ENCODE measurements at regions not wholly inside any gene's neighbourhood (a gene's known extent, or its start where the extent isn't known, plus 50 kb on each side); places are given as distances from the start of the nearest gene placed in this dataset.
"Not testable (repeated sequence)": the region's sequence is repeated elsewhere in the genome, so short reads cannot be mapped to it uniquely, and the experiment has no call there.

DNA sequence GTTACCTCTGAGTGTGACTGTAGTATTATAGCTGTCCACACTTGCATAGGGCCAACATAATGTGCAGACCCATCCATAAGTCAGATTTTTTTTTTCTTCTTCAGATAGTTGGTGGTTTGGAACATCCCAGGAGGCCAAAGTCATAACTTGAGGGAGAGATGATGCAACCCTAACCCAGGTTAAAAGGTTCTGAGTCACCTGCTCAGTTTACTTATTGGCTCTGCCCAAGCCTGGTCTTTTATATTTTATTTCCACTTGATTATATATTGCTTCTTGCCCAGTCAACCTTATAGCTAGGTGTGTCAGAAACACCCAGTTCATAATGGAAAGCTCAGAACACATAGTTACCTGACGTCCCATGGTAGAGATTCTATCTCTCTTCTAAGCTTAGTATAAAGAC, 113.1 kb upstream of the PCSK1 start:
- Mint-ChIP-seq H3K27ac (ENCODE audit: unreplicated experiment) (no peak overlapping the region), H3K4me1 (ENCODE audit: low read depth, unreplicated experiment) (no peaks in the 10 kb centered on the region), H3K27me3 (ENCODE audit: unreplicated experiment) (no peaks in the 10 kb centered on the region), H3K4me3 (ENCODE audit: unreplicated experiment) (no peak overlapping the region), H3K36me3 (ENCODE audit: unreplicated experiment) (no peaks in the 10 kb centered on the region), H3K9me3 (ENCODE audit: unreplicated experiment) (no peaks in the 10 kb centered on the region)
- no peak for DNase-seq
- TF ChIP-seq, protein P1, sequence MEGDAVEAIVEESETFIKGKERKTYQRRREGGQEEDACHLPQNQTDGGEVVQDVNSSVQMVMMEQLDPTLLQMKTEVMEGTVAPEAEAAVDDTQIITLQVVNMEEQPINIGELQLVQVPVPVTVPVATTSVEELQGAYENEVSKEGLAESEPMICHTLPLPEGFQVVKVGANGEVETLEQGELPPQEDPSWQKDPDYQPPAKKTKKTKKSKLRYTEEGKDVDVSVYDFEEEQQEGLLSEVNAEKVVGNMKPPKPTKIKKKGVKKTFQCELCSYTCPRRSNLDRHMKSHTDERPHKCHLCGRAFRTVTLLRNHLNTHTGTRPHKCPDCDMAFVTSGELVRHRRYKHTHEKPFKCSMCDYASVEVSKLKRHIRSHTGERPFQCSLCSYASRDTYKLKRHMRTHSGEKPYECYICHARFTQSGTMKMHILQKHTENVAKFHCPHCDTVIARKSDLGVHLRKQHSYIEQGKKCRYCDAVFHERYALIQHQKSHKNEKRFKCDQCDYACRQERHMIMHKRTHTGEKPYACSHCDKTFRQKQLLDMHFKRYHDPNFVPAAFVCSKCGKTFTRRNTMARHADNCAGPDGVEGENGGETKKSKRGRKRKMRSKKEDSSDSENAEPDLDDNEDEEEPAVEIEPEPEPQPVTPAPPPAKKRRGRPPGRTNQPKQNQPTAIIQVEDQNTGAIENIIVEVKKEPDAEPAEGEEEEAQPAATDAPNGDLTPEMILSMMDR (IDR thresholded peaks at IDR 0.05; ENCODE audit: partially characterized antibody, unreplicated experiment) = no peak

- no peaks in the 10 kb centered on the region for H3K4me1 Mint-ChIP-seq (ENCODE audit: low read depth, unreplicated experiment)
Measured at GRCh38 chr5:96547486-96547885, 114.4 kb upstream of the PCSK1 start.

GRCh38 chr5:96548905-96549304, 113.3 kb upstream of the CAST start:
- TF ChIP-seq, protein P1 (IDR thresholded peaks at IDR 0.05; ENCODE audit: partially characterized antibody, unreplicated experiment) = no peak
- no peaks in the 10 kb centered on the region for H3K36me3 Mint-ChIP-seq (ENCODE audit: unreplicated experiment)
- H3K9me3 Mint-ChIP-seq (ENCODE audit: unreplicated experiment) = no peaks in the 10 kb centered on the region
- DNase-seq = no peak
- H3K4me3 Mint-ChIP-seq (ENCODE audit: unreplicated experiment) = no peak overlapping the region
- no peaks in the 10 kb centered on the region for H3K4me1 Mint-ChIP-seq (ENCODE audit: low read depth, unreplicated experiment)
- no peak overlapping the region for H3K27ac Mint-ChIP-seq (ENCODE audit: unreplicated experiment)
- H3K27me3 Mint-ChIP-seq (ENCODE audit: unreplicated experiment) = peaks cover 1% of the 10 kb centered on the region

More at GRCh38 chr5:96547486-96547885, 114.4 kb upstream of the PCSK1 start:
- Mint-ChIP-seq H3K4me3 (ENCODE audit: unreplicated experiment) (no peak overlapping the region), H3K27ac (ENCODE audit: unreplicated experiment) (no peak overlapping the region), H3K9me3 (ENCODE audit: unreplicated experiment) (no peaks in the 10 kb centered on the region), H3K27me3 (ENCODE audit: unreplicated experiment) (no peaks in the 10 kb centered on the region), H3K36me3 (ENCODE audit: unreplicated experiment) (no peaks in the 10 kb centered on the region)
- no peak for DNase-seq
- TF ChIP-seq, protein P1 (IDR thresholded peaks at IDR 0.05; ENCODE audit: partially characterized antibody, unreplicated experiment) = no peak

DNA sequence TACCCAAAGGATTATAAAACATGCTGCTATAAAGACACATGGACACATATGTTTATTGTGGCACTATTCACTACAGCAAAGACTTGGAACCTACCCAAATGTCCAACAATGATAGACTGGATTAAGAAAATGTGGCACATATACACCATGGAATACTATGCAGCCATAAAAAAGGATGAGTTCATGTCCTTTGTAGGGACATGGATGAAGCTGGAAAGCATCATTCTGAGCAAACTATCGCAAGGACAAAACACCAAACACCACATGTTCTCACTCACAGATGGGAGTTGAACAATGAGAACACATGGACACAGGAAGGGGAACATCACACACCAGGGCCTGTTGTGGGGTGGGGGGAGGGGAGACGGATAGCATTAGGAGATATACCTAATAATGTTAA, 101.3 kb upstream of the CAST start:
- not testable (repeated sequence) for H3K9me3 Mint-ChIP-seq (ENCODE audit: unreplicated experiment); H3K27me3 Mint-ChIP-seq (ENCODE audit: unreplicated experiment); DNase-seq; H3K27ac Mint-ChIP-seq (ENCODE audit: unreplicated experiment); H3K4me1 Mint-ChIP-seq (ENCODE audit: low read depth, unreplicated experiment); H3K4me3 Mint-ChIP-seq (ENCODE audit: unreplicated experiment); H3K36me3 Mint-ChIP-seq (ENCODE audit: unreplicated experiment)

- no peaks in the 10 kb centered on the region for H3K36me3 Mint-ChIP-seq (ENCODE audit: unreplicated experiment)
- no peak overlapping the region for H3K4me3 Mint-ChIP-seq (ENCODE audit: unreplicated experiment)
- H3K27ac Mint-ChIP-seq (ENCODE audit: unreplicated experiment) = no peak overlapping the region
- peaks cover 7% of the 10 kb centered on the region for H3K4me1 Mint-ChIP-seq (ENCODE audit: low read depth, unreplicated experiment)
- TF ChIP-seq, protein P1 (IDR thresholded peaks at IDR 0.05; ENCODE audit: partially characterized antibody, unreplicated experiment) = no peak
- DNase-seq = no peak
- no peaks in the 10 kb centered on the region for H3K9me3 Mint-ChIP-seq (ENCODE audit: unreplicated experiment)
- no peaks in the 10 kb centered on the region for H3K27me3 Mint-ChIP-seq (ENCODE audit: unreplicated experiment)
Measured at GRCh38 chr5:96562614-96563013, 99.6 kb upstream of the CAST start.

- Mint-ChIP-seq H3K27me3 (ENCODE audit: unreplicated experiment) (no peaks in the 10 kb centered on the region), H3K4me3 (ENCODE audit: unreplicated experiment) (no peak overlapping the region), H3K36me3 (ENCODE audit: unreplicated experiment) (no peaks in the 10 kb centered on the region), H3K4me1 (ENCODE audit: low read depth, unreplicated experiment) (peaks cover 7% of the 10 kb centered on the region), H3K27ac (ENCODE audit: unreplicated experiment) (no peak overlapping the region), H3K9me3 (ENCODE audit: unreplicated experiment) (peaks cover 2% of the 10 kb centered on the region)
- TF ChIP-seq, protein P1 (IDR thresholded peaks at IDR 0.05; ENCODE audit: partially characterized antibody, unreplicated experiment) = no peak
- no peak for DNase-seq
Measured at GRCh38 chr5:96563816-96564215, 98.4 kb upstream of the CAST start.
